Uterus (tissue), 3 donors: ENCODE measurements at regions not wholly inside any gene's neighbourhood (a gene's known extent, or its start where the extent isn't known, plus 50 kb on each side); places are given as distances from the start of the nearest gene placed in this dataset.
A peak's percentile ranks its signal among the peaks of the same experiment; 100 is the strongest.
"Not testable (repeated sequence)": the region's sequence is repeated elsewhere in the genome, so short reads cannot be mapped to it uniquely, and the experiment has no call there.

ENCODE experiments used
- DNase-seq, 2 donors: peaks; one replicate each; pipeline ENCODE4 v3.0.0-alpha.2; 2019 to 2020
- H3K27ac ChIP-seq, 2 donors: fragments of 200-600 bp; sonication (generic); 1 replicate in 1 of 2; 2 replicates in 1 of 2; pipeline ENCODE4 v1.5.1; 2016 to 2018
- H3K27me3 ChIP-seq, 2 donors: fragments of 200-600 bp; sonication (generic); one replicate each; pipeline ENCODE4 v1.5.1; 2018 to 2019; ENCODE audit warnings: control low read depth in 1 of 2
- H3K36me3 ChIP-seq, 2 donors: fragments of 200-600 bp; sonication (generic); one replicate each; pipeline ENCODE4 v1.5.1; 2019; ENCODE audit warnings: control low read depth in 1 of 2
- H3K4me1 ChIP-seq, 2 donors: fragments of 200-600 bp; sonication (generic); one replicate each; pipeline ENCODE4 v1.5.1; 2018 to 2019; ENCODE audit warnings: control low read depth in 1 of 2
- H3K4me3 ChIP-seq, 2 donors: fragments of 200-600 bp; sonication (generic); 1 replicate in 1 of 2; 2 replicates in 1 of 2; pipeline ENCODE4 v1.5.1; 2018 to 2019; ENCODE audit warnings: mild to moderate bottlenecking in 1 of 2
- H3K9me3 ChIP-seq, 2 donors: fragments of 200-600 bp; sonication (generic); one replicate each; pipeline ENCODE4 v1.5.1; 2019; ENCODE audit warnings: control low read depth in 1 of 2
- CTCF ChIP-seq, 4 experiments: fragments of 200-600 bp in 2 of 4; fragments of 450-650 bp in 2 of 4; sonication (generic) in 2 of 4; IDR thresholded peaks; one replicate each; pipeline ENCODE4 v1.5.1; 2016 to 2019; ENCODE audit warnings: antibody characterized with exemption in 4 of 4, mild to moderate bottlenecking in 2 of 4, moderate library complexity in 1 of 4
- POLR2A ChIP-seq, 2 donors: fragments of 450-650 bp; IDR thresholded peaks; one replicate each; pipeline ENCODE4 v1.6.1; 2016; ENCODE audit warnings: antibody characterized with exemption in 2 of 2, mild to moderate bottlenecking in 1 of 2, moderate library complexity in 1 of 2
- intact Hi-C: fragments of 100-400 bp; cut with DNase I; formaldehyde crosslinking; loops from one replicate; pipeline ENCODE4 v1.15.1; 2023; ENCODE audit warnings: low total_unique reads
- donor health status: DM: yes; HTN: yes; CAD: no.

DNA sequence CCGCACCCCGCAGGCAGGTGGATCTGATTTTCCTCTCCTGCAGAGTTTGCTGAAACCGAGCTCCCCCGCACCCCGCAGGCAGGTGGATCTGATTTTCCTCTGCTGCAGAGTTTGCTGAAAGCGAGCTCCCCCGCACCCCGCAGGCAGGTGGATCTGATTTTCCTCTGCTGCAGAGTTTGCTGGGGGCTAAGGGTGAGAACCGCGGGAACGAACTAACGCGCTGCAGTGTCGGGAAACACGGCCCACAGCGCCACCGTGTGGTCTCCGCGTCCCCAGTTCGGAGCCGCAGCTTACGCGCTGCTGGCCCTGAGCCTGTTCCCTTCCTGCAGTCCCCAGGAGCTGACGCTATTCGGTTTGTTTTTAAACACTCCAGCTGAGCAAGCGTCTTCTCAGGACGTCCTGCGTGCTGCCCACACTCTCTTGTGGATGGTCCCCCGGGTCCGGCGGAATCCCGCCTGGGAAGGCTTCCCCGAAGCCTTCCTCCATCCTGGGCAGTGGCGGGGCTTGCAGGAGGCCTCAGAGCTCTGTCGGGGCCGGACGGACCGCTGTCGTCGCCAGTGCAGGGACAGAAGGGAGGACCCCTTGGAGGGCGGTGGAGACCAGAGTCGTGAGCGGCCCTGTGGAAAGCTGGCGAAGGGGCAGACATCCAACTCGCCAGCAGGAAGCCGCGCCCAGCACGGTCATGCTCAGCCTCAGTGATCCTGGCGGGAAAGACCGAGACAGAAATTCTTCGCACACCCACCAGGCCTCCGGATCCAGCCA, 121.2 kb upstream of the LPCAT1 start:
- Histone ChIP-seq H3K4me3 (peak overlapping the region in 1 of 2 donors; percentile 30), H3K4me1 (no peaks in the 10 kb centered on the region), H3K36me3 (no peaks in the 10 kb centered on the region), H3K9me3 (no peaks in the 10 kb centered on the region), H3K27me3 (peaks cover 8 to 19% of the 10 kb centered on the region in 2 donors), H3K27ac (no peak overlapping the region)
- intact Hi-C loops, result loop anchor here (10.0 kb wide), 1 partner anchor 480 kb away; no protein-coding TSS in a partner anchor
- DNase-seq, result peak; percentile 70 to 83
- TF ChIP-seq POLR2A (IDR thresholded peaks at IDR 0.05) (peak in 1 of 2 donors; percentile 12), CTCF (IDR thresholded peaks at IDR 0.05) (peak; percentile 83 to 91 (median 88))

- intact Hi-C loops, result loop anchor here (10.0 kb wide), 1 partner anchor 480 kb away; no protein-coding TSS in a partner anchor
- not testable (repeated sequence) for H3K36me3 ChIP-seq, H3K9me3 ChIP-seq, DNase-seq, H3K4me3 ChIP-seq, H3K27ac ChIP-seq, H3K4me1 ChIP-seq
- peaks cover 8 to 19% of the 10 kb centered on the region in 2 donors for H3K27me3 ChIP-seq
These were observed 120.6 kb upstream of the LPCAT1 start for GRCh38 chr5:1644393-1644809.

GRCh38 chr5:1643651-1644392, 120.1 kb upstream of the LPCAT1 start:
- Histone ChIP-seq H3K9me3 (no peaks in the 10 kb centered on the region), H3K27ac (no peak overlapping the region), H3K27me3 (peaks cover 8 to 19% of the 10 kb centered on the region in 2 donors), H3K4me3 (no peak overlapping the region), H3K4me1 (no peaks in the 10 kb centered on the region), H3K36me3 (no peaks in the 10 kb centered on the region)
- no peak for DNase-seq
- no peak for TF ChIP-seq POLR2A (IDR thresholded peaks at IDR 0.05)
- no peak for TF ChIP-seq CTCF (IDR thresholded peaks at IDR 0.05)
- intact Hi-C loops, result loop anchor here (10.0 kb wide), 1 partner anchor 479 kb away; no protein-coding TSS in a partner anchor

- H3K4me1 ChIP-seq, result no peaks in the 10 kb centered on the region
- no peaks in the 10 kb centered on the region for H3K36me3 ChIP-seq
- no peaks in the 10 kb centered on the region for H3K9me3 ChIP-seq
- no peak overlapping the region for H3K27ac ChIP-seq
- DNase-seq, result no peak
- no peak for TF ChIP-seq CTCF (IDR thresholded peaks at IDR 0.05)
- no peak for TF ChIP-seq POLR2A (IDR thresholded peaks at IDR 0.05)
- intact Hi-C loops, result loop anchor here (10.0 kb wide), 1 partner anchor 478 kb away; no protein-coding TSS in a partner anchor
- no peak overlapping the region for H3K4me3 ChIP-seq
- H3K27me3 ChIP-seq, result peaks cover 8 to 19% of the 10 kb centered on the region in 2 donors
These were observed 118.9 kb upstream of the LPCAT1 start for GRCh38 chr5:1642621-1643061.

GRCh38 chr5:1642221-1642620, 118.5 kb upstream of the LPCAT1 start:
- Histone ChIP-seq H3K27ac (no peak overlapping the region), H3K36me3 (no peaks in the 10 kb centered on the region), H3K27me3 (peaks cover 8 to 19% of the 10 kb centered on the region in 2 donors), H3K4me1 (no peaks in the 10 kb centered on the region), H3K9me3 (no peaks in the 10 kb centered on the region), H3K4me3 (no peak overlapping the region)
- TF ChIP-seq CTCF (IDR thresholded peaks at IDR 0.05), result no peak
- no peak for TF ChIP-seq POLR2A (IDR thresholded peaks at IDR 0.05)
- intact Hi-C loops, result loop anchor here (10.0 kb wide), 1 partner anchor 477 kb away; no protein-coding TSS in a partner anchor
- DNase-seq, result no peak
